ENCODE measurements at regions not wholly inside any gene's neighbourhood (a gene's known extent, or its start where the extent isn't known, plus 50 kb on each side); places are given as distances from the start of the nearest gene placed in this dataset.

GRCh38 chr2:236895497-236895896 is 190.2 kb upstream of the COPS8 start:
- intact Hi-C loops (cut with DNase I), result no loop called here
- H3K27me3 ChIP-seq, result no peaks in the 10 kb centered on the region

GRCh38 chr2:236896688-236897087 is 189.0 kb upstream of the COPS8 start:
- 65 to 86% methylated on average over 5 of the region's 5 CpGs for WGBS, 2 donors
- intact Hi-C loops (cut with DNase I), result no loop called here
- Histone ChIP-seq H3K4me1 (no peaks in the 10 kb centered on the region), H3K27me3 (no peaks in the 10 kb centered on the region), H3K4me3 (no peak overlapping the region), H3K36me3 (no peaks in the 10 kb centered on the region), H3K27ac (no peak overlapping the region), H3K9me3 (no peaks in the 10 kb centered on the region)
- DNase-seq, result no peak
- TF ChIP-seq POLR2AphosphoS5 (IDR thresholded peaks at IDR 0.05), result no peak
- TF ChIP-seq EP300 (IDR thresholded peaks at IDR 0.05), result no peak
- TF ChIP-seq CTCF (IDR thresholded peaks at IDR 0.05), result no peak
- TF ChIP-seq POLR2A (IDR thresholded peaks at IDR 0.05), result no peak

More at GRCh38 chr2:236895497-236895896, 190.2 kb upstream of the COPS8 start:
- no peak for DNase-seq
- Histone ChIP-seq H3K4me1 (no peaks in the 10 kb centered on the region), H3K36me3 (no peaks in the 10 kb centered on the region), H3K27ac (no peak overlapping the region), H3K9me3 (no peaks in the 10 kb centered on the region), H3K4me3 (no peak overlapping the region)
- 83 to 88% methylated on average over 3 of the region's 3 CpGs for WGBS, 2 donors
- TF ChIP-seq POLR2AphosphoS5 (IDR thresholded peaks at IDR 0.05) (no peak), CTCF (IDR thresholded peaks at IDR 0.05) (no peak), EP300 (IDR thresholded peaks at IDR 0.05) (no peak), POLR2A (IDR thresholded peaks at IDR 0.05) (no peak)

- intact Hi-C loops (cut with DNase I), result no loop called here
- Histone ChIP-seq H3K27me3 (no peaks in the 10 kb centered on the region), H3K27ac (no peak overlapping the region), H3K4me1 (no peaks in the 10 kb centered on the region), H3K9me3 (no peaks in the 10 kb centered on the region), H3K36me3 (no peaks in the 10 kb centered on the region), H3K4me3 (no peak overlapping the region)
- WGBS, 2 donors, result 81 to 87% methylated on average over 6 of the region's 6 CpGs
- DNase-seq, result no peak
- TF ChIP-seq CTCF (IDR thresholded peaks at IDR 0.05) (no peak), EP300 (IDR thresholded peaks at IDR 0.05) (no peak), POLR2AphosphoS5 (IDR thresholded peaks at IDR 0.05) (no peak), POLR2A (IDR thresholded peaks at IDR 0.05) (no peak)
Measured at GRCh38 chr2:236899146-236899545, 186.5 kb upstream of the COPS8 start.

GRCh38 chr2:236899950-236900640 is 185.6 kb upstream of the COPS8 start:
- Histone ChIP-seq H3K9me3 (no peaks in the 10 kb centered on the region), H3K27me3 (no peaks in the 10 kb centered on the region), H3K27ac (no peak overlapping the region), H3K4me3 (no peak overlapping the region), H3K4me1 (no peaks in the 10 kb centered on the region), H3K36me3 (no peaks in the 10 kb centered on the region)
- DNase-seq, result no peak
- no peak for TF ChIP-seq POLR2AphosphoS5 (IDR thresholded peaks at IDR 0.05)
- TF ChIP-seq EP300 (IDR thresholded peaks at IDR 0.05), result no peak
- no peak for TF ChIP-seq POLR2A (IDR thresholded peaks at IDR 0.05)
- TF ChIP-seq CTCF (IDR thresholded peaks at IDR 0.05), result no peak
- 48 to 64% methylated on average over 6 of the region's 6 CpGs for WGBS, 2 donors
- intact Hi-C loops (cut with DNase I), result no loop called here

GRCh38 chr2:236901956-236902355 is 183.7 kb upstream of the COPS8 start:
- H3K36me3 ChIP-seq, result no peaks in the 10 kb centered on the region
- 67 to 83% methylated on average over 4 of the region's 4 CpGs for WGBS, 2 donors
- DNase-seq, result no peak
- no peak overlapping the region for H3K27ac ChIP-seq
- no peak for TF ChIP-seq POLR2A (IDR thresholded peaks at IDR 0.05)
- no peak for TF ChIP-seq EP300 (IDR thresholded peaks at IDR 0.05)
- TF ChIP-seq CTCF (IDR thresholded peaks at IDR 0.05), result no peak
- no peak for TF ChIP-seq POLR2AphosphoS5 (IDR thresholded peaks at IDR 0.05)
- intact Hi-C loops (cut with DNase I), result no loop called here
- H3K27me3 ChIP-seq, result no peaks in the 10 kb centered on the region
- no peaks in the 10 kb centered on the region for H3K4me1 ChIP-seq
- no peaks in the 10 kb centered on the region for H3K9me3 ChIP-seq
- no peak overlapping the region for H3K4me3 ChIP-seq
